ENCODE measurements at regions not wholly inside any gene's neighbourhood (a gene's known extent, or its start where the extent isn't known, plus 50 kb on each side); places are given as distances from the start of the nearest gene placed in this dataset.

GRCh38 chr13:44128552-44129001 lies 245.0 kb upstream of the SERP2 start:
- no peak overlapping the region for H3K9ac ChIP-seq (ENCODE audit: low read length)
- H2BK120ac ChIP-seq (ENCODE audit: low read depth, low read length) = no peak overlapping the region
- no peak overlapping the region for H3K4me3 ChIP-seq (ENCODE audit: low read length)
- H3K36me3 ChIP-seq (ENCODE audit: control insufficient read depth, insufficient read depth, low read length) = no peaks in the 10 kb centered on the region
- H3K4me2 ChIP-seq (ENCODE audit: low read length) = no peak overlapping the region
- H4K8ac ChIP-seq (ENCODE audit: low read depth, low read length) = no peak overlapping the region
- H3K27me3 ChIP-seq (ENCODE audit: insufficient read depth, low read length, poor library complexity) = no peaks in the 10 kb centered on the region
- no peak for DNase-seq
- no peak overlapping the region for H3K4ac ChIP-seq (ENCODE audit: low read depth, low read length)
- no peak overlapping the region for H3K18ac ChIP-seq (ENCODE audit: low read length)
- no peak overlapping the region for H3K23ac ChIP-seq (ENCODE audit: low read length)
- H3K4me1 ChIP-seq (ENCODE audit: control insufficient read depth, low read depth, low read length) = no peaks in the 10 kb centered on the region
- WGBS (ENCODE audit: extremely low coverage, insufficient coverage, low lambda C conversion rate) = no CpG with 5 or more reads among the region's 7 CpGs
- no peak overlapping the region for H2BK5ac ChIP-seq (ENCODE audit: low read length)
- no peaks in the 10 kb centered on the region for H3K79me1 ChIP-seq (ENCODE audit: low read length)
- H4K5ac ChIP-seq (ENCODE audit: low read length) = no peak overlapping the region
- no peak overlapping the region for H2AK5ac ChIP-seq (ENCODE audit: low read length)
- no peaks in the 10 kb centered on the region for H3K79me2 ChIP-seq (ENCODE audit: control insufficient read depth, insufficient read depth, low read length)
- H3K27ac ChIP-seq (ENCODE audit: low read depth, low read length) = no peak overlapping the region
- H3K56ac ChIP-seq (ENCODE audit: low read length) = no peak overlapping the region
- H2BK15ac ChIP-seq (replicated peaks; ENCODE audit: low read depth) = no peak overlapping the region

GRCh38 chr13:44129418-44129817 lies 244.2 kb upstream of the SERP2 start:
- WGBS (ENCODE audit: extremely low coverage, insufficient coverage, low lambda C conversion rate) = no CpG with 5 or more reads among the region's 2 CpGs
- Histone ChIP-seq H3K4me2 (ENCODE audit: low read length) (no peak overlapping the region), H3K23ac (ENCODE audit: low read length) (no peak overlapping the region), H2AK5ac (ENCODE audit: low read length) (no peak overlapping the region), H3K79me2 (ENCODE audit: control insufficient read depth, insufficient read depth, low read length) (no peaks in the 10 kb centered on the region), H3K79me1 (ENCODE audit: low read length) (no peaks in the 10 kb centered on the region), H2BK5ac (ENCODE audit: low read length) (no peak overlapping the region), H3K4ac (ENCODE audit: low read depth, low read length) (no peak overlapping the region), H3K56ac (ENCODE audit: low read length) (no peak overlapping the region), H4K5ac (ENCODE audit: low read length) (no peak overlapping the region), H3K18ac (ENCODE audit: low read length) (no peak overlapping the region), H2BK120ac (ENCODE audit: low read depth, low read length) (no peak overlapping the region), H4K8ac (ENCODE audit: low read depth, low read length) (no peak overlapping the region), H3K9ac (ENCODE audit: low read length) (no peak overlapping the region), H3K36me3 (ENCODE audit: control insufficient read depth, insufficient read depth, low read length) (no peaks in the 10 kb centered on the region), H3K27me3 (ENCODE audit: insufficient read depth, low read length, poor library complexity) (no peaks in the 10 kb centered on the region), H3K4me1 (ENCODE audit: control insufficient read depth, low read depth, low read length) (no peaks in the 10 kb centered on the region), H2BK15ac (replicated peaks; ENCODE audit: low read depth) (no peak overlapping the region), H3K4me3 (ENCODE audit: low read length) (no peak overlapping the region), H3K27ac (ENCODE audit: low read depth, low read length) (no peak overlapping the region)
- DNase-seq = no peak

DNA sequence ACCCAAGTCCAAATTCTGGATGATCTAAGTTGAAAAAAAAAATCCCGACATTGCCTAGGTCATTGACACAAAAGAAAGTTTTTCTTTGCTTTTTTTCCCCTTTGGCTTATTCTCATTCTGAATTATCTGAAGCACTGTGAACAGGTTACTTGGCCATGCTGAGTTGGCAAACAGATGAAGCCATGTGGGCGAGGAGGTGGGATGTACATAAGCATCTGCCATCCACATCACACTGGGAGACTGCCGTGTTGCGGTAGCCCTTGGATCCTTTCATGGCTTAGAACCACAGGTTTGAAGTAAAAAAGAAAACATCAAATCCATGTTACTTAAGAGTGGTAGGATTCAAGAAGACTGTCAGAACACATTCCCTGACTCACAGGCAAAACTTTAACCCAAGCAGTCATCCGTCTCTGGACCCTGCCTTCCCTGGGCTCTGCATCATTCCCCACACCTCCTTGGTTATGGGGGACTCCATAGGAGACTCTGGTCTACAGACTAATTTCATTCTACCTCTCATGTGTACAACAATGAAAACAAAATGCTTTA lies 242.5 kb upstream of the SERP2 start:
- WGBS (ENCODE audit: extremely low coverage, insufficient coverage, low lambda C conversion rate) = no CpG with 5 or more reads among the region's 5 CpGs
- Histone ChIP-seq H2BK15ac (replicated peaks; ENCODE audit: low read depth) (no peak overlapping the region), H3K9ac (ENCODE audit: low read length) (no peak overlapping the region)

DNA sequence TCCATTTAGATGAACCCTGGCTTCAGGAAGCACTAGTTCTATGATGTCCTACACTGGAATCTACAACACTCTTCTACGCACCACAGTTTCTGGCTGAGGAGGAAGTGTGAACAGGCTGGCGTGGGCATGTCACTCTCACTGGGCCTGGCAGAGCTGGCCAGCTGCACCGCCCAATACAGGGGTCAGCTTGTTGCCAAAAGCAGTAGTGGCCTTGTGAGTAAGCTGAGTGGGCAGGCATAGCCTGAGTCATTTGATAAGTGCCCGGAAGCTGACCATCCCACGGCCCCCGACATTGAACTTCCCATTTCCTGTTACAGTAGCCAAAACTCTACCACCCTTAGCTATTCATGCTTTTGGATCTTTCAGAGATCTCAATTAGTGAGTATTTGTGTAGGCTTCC lies 240.9 kb upstream of the SERP2 start:
- H3K4me3 ChIP-seq (ENCODE audit: low read length) = no peak overlapping the region
- WGBS (ENCODE audit: extremely low coverage, insufficient coverage, low lambda C conversion rate) = no CpG with 5 or more reads among the region's 6 CpGs
- H2BK15ac ChIP-seq (replicated peaks; ENCODE audit: low read depth) = no peak overlapping the region
- no peaks in the 10 kb centered on the region for H3K27me3 ChIP-seq (ENCODE audit: insufficient read depth, low read length, poor library complexity)
- no peak overlapping the region for H3K18ac ChIP-seq (ENCODE audit: low read length)
- H3K4me2 ChIP-seq (ENCODE audit: low read length) = no peak overlapping the region
- no peak overlapping the region for H4K5ac ChIP-seq (ENCODE audit: low read length)
- H3K36me3 ChIP-seq (ENCODE audit: control insufficient read depth, insufficient read depth, low read length) = no peaks in the 10 kb centered on the region
- H3K56ac ChIP-seq (ENCODE audit: low read length) = no peak overlapping the region
- no peaks in the 10 kb centered on the region for H3K79me2 ChIP-seq (ENCODE audit: control insufficient read depth, insufficient read depth, low read length)
- no peak overlapping the region for H3K4ac ChIP-seq (ENCODE audit: low read depth, low read length)
- H3K4me1 ChIP-seq (ENCODE audit: control insufficient read depth, low read depth, low read length) = no peaks in the 10 kb centered on the region
- no peak overlapping the region for H2BK120ac ChIP-seq (ENCODE audit: low read depth, low read length)
- no peak overlapping the region for H2AK5ac ChIP-seq (ENCODE audit: low read length)
- H2BK5ac ChIP-seq (ENCODE audit: low read length) = no peak overlapping the region
- no peaks in the 10 kb centered on the region for H3K79me1 ChIP-seq (ENCODE audit: low read length)
- H3K9ac ChIP-seq (ENCODE audit: low read length) = no peak overlapping the region
- no peak for DNase-seq
- no peak overlapping the region for H3K27ac ChIP-seq (ENCODE audit: low read depth, low read length)
- H3K23ac ChIP-seq (ENCODE audit: low read length) = no peak overlapping the region
- no peak overlapping the region for H4K8ac ChIP-seq (ENCODE audit: low read depth, low read length)

More for the DNA sequence above, 242.5 kb upstream of the SERP2 start:
- no peak overlapping the region for H3K4me3 ChIP-seq (ENCODE audit: low read length)
- no peaks in the 10 kb centered on the region for H3K79me1 ChIP-seq (ENCODE audit: low read length)
- no peak overlapping the region for H3K27ac ChIP-seq (ENCODE audit: low read depth, low read length)
- DNase-seq = no peak
- no peak overlapping the region for H2BK5ac ChIP-seq (ENCODE audit: low read length)
- H4K5ac ChIP-seq (ENCODE audit: low read length) = no peak overlapping the region
- H3K4me2 ChIP-seq (ENCODE audit: low read length) = no peak overlapping the region
- H3K4ac ChIP-seq (ENCODE audit: low read depth, low read length) = no peak overlapping the region
- H2BK120ac ChIP-seq (ENCODE audit: low read depth, low read length) = no peak overlapping the region
- H4K8ac ChIP-seq (ENCODE audit: low read depth, low read length) = no peak overlapping the region
- H2AK5ac ChIP-seq (ENCODE audit: low read length) = no peak overlapping the region
- H3K36me3 ChIP-seq (ENCODE audit: control insufficient read depth, insufficient read depth, low read length) = no peaks in the 10 kb centered on the region
- no peak overlapping the region for H3K56ac ChIP-seq (ENCODE audit: low read length)
- no peaks in the 10 kb centered on the region for H3K4me1 ChIP-seq (ENCODE audit: control insufficient read depth, low read depth, low read length)
- no peaks in the 10 kb centered on the region for H3K27me3 ChIP-seq (ENCODE audit: insufficient read depth, low read length, poor library complexity)
- no peak overlapping the region for H3K18ac ChIP-seq (ENCODE audit: low read length)
- no peaks in the 10 kb centered on the region for H3K79me2 ChIP-seq (ENCODE audit: control insufficient read depth, insufficient read depth, low read length)
- H3K23ac ChIP-seq (ENCODE audit: low read length) = no peak overlapping the region

DNA sequence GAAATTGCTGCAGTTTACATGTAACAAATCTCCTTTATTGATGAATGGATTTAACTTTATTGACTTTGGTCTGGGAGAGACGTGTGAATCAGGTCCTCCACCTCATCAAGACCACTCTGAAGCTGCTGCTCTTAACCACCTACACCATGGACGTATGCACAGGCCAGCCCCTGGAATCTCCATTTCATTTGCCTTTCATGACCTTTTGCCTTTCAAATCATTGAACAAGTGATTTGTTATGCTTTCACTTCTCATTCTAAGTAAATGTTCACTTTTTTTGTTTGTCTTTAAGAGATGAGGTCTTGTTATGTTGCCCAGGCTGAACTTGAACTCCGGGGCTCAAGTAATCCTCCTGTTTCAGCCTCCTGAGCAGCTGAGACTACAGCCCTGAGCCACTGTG lies 240.0 kb upstream of the SERP2 start:
- Histone ChIP-seq H3K27ac (ENCODE audit: low read depth, low read length) (no peak overlapping the region), H3K4me1 (ENCODE audit: control insufficient read depth, low read depth, low read length) (no peaks in the 10 kb centered on the region), H3K18ac (ENCODE audit: low read length) (no peak overlapping the region), H4K8ac (ENCODE audit: low read depth, low read length) (no peak overlapping the region), H3K79me1 (ENCODE audit: low read length) (no peaks in the 10 kb centered on the region), H2BK5ac (ENCODE audit: low read length) (no peak overlapping the region), H3K4me2 (ENCODE audit: low read length) (no peak overlapping the region), H4K5ac (ENCODE audit: low read length) (no peak overlapping the region), H3K56ac (ENCODE audit: low read length) (no peak overlapping the region), H3K4me3 (ENCODE audit: low read length) (no peak overlapping the region), H2BK15ac (replicated peaks; ENCODE audit: low read depth) (no peak overlapping the region), H2AK5ac (ENCODE audit: low read length) (no peak overlapping the region), H3K36me3 (ENCODE audit: control insufficient read depth, insufficient read depth, low read length) (no peaks in the 10 kb centered on the region), H3K23ac (ENCODE audit: low read length) (no peak overlapping the region), H3K9ac (ENCODE audit: low read length) (no peak overlapping the region), H2BK120ac (ENCODE audit: low read depth, low read length) (no peak overlapping the region), H3K27me3 (ENCODE audit: insufficient read depth, low read length, poor library complexity) (no peaks in the 10 kb centered on the region), H3K79me2 (ENCODE audit: control insufficient read depth, insufficient read depth, low read length) (no peaks in the 10 kb centered on the region), H3K4ac (ENCODE audit: low read depth, low read length) (no peak overlapping the region)
- no peak for DNase-seq
- WGBS (ENCODE audit: extremely low coverage, insufficient coverage, low lambda C conversion rate) = no CpG with 5 or more reads among the region's 3 CpGs

DNA sequence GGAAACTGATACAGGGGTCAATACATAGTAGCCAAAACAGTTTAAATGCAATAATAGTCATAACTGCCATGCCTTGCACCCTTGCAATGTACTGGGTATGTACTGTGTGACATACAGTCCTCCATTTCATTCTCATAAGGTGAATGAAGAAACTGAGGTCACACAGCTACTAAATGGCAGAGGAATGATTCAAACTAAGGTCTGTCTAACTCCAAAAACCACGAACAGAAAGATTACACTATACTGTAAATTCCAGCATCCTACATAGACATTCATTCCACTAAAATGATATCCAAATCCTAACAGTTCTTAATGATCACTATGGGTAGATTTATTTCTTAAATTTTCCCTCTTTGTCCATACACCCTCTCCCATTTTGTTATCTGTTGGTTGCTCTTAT lies 238.1 kb upstream of the SERP2 start:
- no peak overlapping the region for H3K23ac ChIP-seq (ENCODE audit: low read length)
- no peak overlapping the region for H3K18ac ChIP-seq (ENCODE audit: low read length)
- no peak overlapping the region for H3K4me3 ChIP-seq (ENCODE audit: low read length)
- H2BK5ac ChIP-seq (ENCODE audit: low read length) = no peak overlapping the region
- H2BK120ac ChIP-seq (ENCODE audit: low read depth, low read length) = no peak overlapping the region
- H2AK5ac ChIP-seq (ENCODE audit: low read length) = no peak overlapping the region
- no peaks in the 10 kb centered on the region for H3K79me2 ChIP-seq (ENCODE audit: control insufficient read depth, insufficient read depth, low read length)
- no peak overlapping the region for H2BK15ac ChIP-seq (replicated peaks; ENCODE audit: low read depth)
- no peak overlapping the region for H3K4ac ChIP-seq (ENCODE audit: low read depth, low read length)
- H4K5ac ChIP-seq (ENCODE audit: low read length) = no peak overlapping the region
- no peak for DNase-seq
- no peak overlapping the region for H4K8ac ChIP-seq (ENCODE audit: low read depth, low read length)
- WGBS (ENCODE audit: extremely low coverage, insufficient coverage, low lambda C conversion rate) = no CpG with 5 or more reads among the region's 1 CpG
- no peaks in the 10 kb centered on the region for H3K79me1 ChIP-seq (ENCODE audit: low read length)
- H3K4me1 ChIP-seq (ENCODE audit: control insufficient read depth, low read depth, low read length) = no peaks in the 10 kb centered on the region
- H3K4me2 ChIP-seq (ENCODE audit: low read length) = no peak overlapping the region
- H3K36me3 ChIP-seq (ENCODE audit: control insufficient read depth, insufficient read depth, low read length) = no peaks in the 10 kb centered on the region
- no peaks in the 10 kb centered on the region for H3K27me3 ChIP-seq (ENCODE audit: insufficient read depth, low read length, poor library complexity)
- no peak overlapping the region for H3K56ac ChIP-seq (ENCODE audit: low read length)
- no peak overlapping the region for H3K9ac ChIP-seq (ENCODE audit: low read length)
- H3K27ac ChIP-seq (ENCODE audit: low read depth, low read length) = no peak overlapping the region
